Coronary artery (tissue), 2 donors: ENCODE measurements at regions not wholly inside any gene's neighbourhood (a gene's known extent, or its start where the extent isn't known, plus 50 kb on each side); places are given as distances from the start of the nearest gene placed in this dataset.

ENCODE experiments used
- DNase-seq: peaks from one replicate; pipeline ENCODE4 v3.0.0-alpha.2; 2017; ENCODE audit warnings: low spot score
- H3K27ac ChIP-seq, 2 donors: fragments of 200-600 bp; sonication (generic); one replicate each; pipeline ENCODE4 v1.5.1; 2016 to 2019
- H3K4me3 ChIP-seq: fragments of 200-600 bp; sonication (generic); 2 replicates; pipeline ENCODE4 v1.5.1; 2016; ENCODE audit warnings: mild to moderate bottlenecking, moderate library complexity
- CTCF ChIP-seq: fragments of 200-600 bp; sonication (generic); IDR thresholded peaks from one replicate; pipeline ENCODE4 v1.5.1; 2019; ENCODE audit warnings: antibody characterized with exemption

- no peak for TF ChIP-seq CTCF
- no peak overlapping the region for H3K27ac ChIP-seq
- no peak for DNase-seq
- no peak overlapping the region for H3K4me3 ChIP-seq
These were observed 568.1 kb downstream of the KCNJ3 start for GRCh38 chr2:155266583-155266982.

GRCh38 chr2:155266109-155266508 lies 567.6 kb downstream of the KCNJ3 start:
- no peak for DNase-seq
- no peak for TF ChIP-seq CTCF
- Histone ChIP-seq H3K27ac (no peak overlapping the region), H3K4me3 (no peak overlapping the region)

- no peak overlapping the region for H3K4me3 ChIP-seq
- no peak overlapping the region for H3K27ac ChIP-seq
- no peak for DNase-seq
- no peak for TF ChIP-seq CTCF
These were observed 558.3 kb downstream of the KCNJ3 start for GRCh38 chr2:155256803-155257202.

GRCh38 chr2:155250800-155251199 lies 552.3 kb downstream of the KCNJ3 start:
- no peak for DNase-seq

GRCh38 chr2:155240176-155240575 lies 541.7 kb downstream of the KCNJ3 start:
- H3K4me3 ChIP-seq, result no peak overlapping the region
- no peak for TF ChIP-seq CTCF
- H3K27ac ChIP-seq, result no peak overlapping the region
- no peak for DNase-seq

More at GRCh38 chr2:155250800-155251199, 552.3 kb downstream of the KCNJ3 start:
- Histone ChIP-seq H3K4me3 (no peak overlapping the region), H3K27ac (no peak overlapping the region)
- TF ChIP-seq CTCF, result no peak

- TF ChIP-seq CTCF, result no peak
- Histone ChIP-seq H3K27ac (no peak overlapping the region), H3K4me3 (no peak overlapping the region)
- no peak for DNase-seq
These were observed 537.2 kb downstream of the KCNJ3 start for GRCh38 chr2:155235710-155236109.

GRCh38 chr2:155223781-155224406 lies 525.4 kb downstream of the KCNJ3 start:
- DNase-seq, result no peak
- Histone ChIP-seq H3K27ac (no peak overlapping the region), H3K4me3 (no peak overlapping the region)
- no peak for TF ChIP-seq CTCF
